ENCODE measurements at regions not wholly inside any gene's neighbourhood (a gene's known extent, or its start where the extent isn't known, plus 50 kb on each side); places are given as distances from the start of the nearest gene placed in this dataset.
"Not testable (repeated sequence)": the region's sequence is repeated elsewhere in the genome, so short reads cannot be mapped to it uniquely, and the experiment has no call there.

DNA sequence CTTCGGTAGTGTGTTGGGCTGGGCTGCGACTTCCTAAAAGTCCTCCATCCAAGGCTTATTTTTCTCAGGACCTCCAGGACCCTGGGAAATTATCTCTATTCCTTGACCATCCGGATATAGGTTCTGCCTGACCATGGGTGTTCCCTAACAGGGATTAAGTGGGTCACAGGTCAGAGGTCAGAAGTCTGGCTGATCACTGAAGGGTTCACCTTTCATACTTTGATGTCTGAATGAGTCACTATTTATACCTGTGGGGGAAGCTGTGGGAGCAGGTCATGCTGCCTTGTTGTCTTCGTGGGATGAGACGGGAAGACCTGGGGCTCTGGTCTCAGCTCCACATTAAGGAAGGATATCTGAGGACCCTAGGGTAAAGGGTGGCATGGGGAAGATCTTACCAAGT is 65.0 kb upstream of the ETV3 start:
- TF ChIP-seq SUZ12 (IDR thresholded peaks at IDR 0.05; ENCODE audit: extremely low read depth, insufficient read depth, insufficient read length) (no peak), ZNF274 (IDR thresholded peaks at IDR 0.05; ENCODE audit: low read depth, low read length) (no peak), YY1 (IDR thresholded peaks at IDR 0.05; ENCODE audit: insufficient read depth, insufficient read length) (no peak)

DNA sequence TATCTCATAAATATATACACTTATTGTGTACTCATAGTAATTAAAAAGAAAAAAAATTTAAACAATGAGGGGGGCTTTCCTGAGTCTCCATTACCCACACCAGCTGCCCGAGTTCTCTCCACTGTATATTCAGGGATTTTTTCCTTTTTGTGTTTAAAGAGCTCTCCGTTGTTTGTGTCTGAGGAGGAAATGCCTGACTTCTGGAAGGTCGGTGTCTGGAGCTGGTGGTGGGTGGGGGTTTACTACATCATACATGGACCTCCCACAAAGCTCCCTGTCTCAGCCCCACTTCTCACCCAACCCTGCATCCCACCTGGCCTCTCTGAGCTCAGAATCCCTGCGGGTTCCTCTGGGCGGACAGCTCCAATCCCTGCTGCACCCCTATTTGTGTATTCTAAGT is 64.1 kb upstream of the ETV3 start:
- Histone ChIP-seq H3K4me3 (ENCODE audit: insufficient read length, low read depth) (no peak overlapping the region), H3K9me3 (ENCODE audit: insufficient read depth, low read length) (no peaks in the 10 kb centered on the region), H3K36me3 (ENCODE audit: insufficient read depth, insufficient read length, low read length) (no peaks in the 10 kb centered on the region), H3K4me1 (ENCODE audit: insufficient read depth, insufficient read length) (peaks cover 3% of the 10 kb centered on the region), H3K27me3 (ENCODE audit: insufficient read depth, insufficient read length) (no peaks in the 10 kb centered on the region), H3K9ac (ENCODE audit: insufficient read length, low read depth) (no peak overlapping the region)
- no peak for DNase-seq (ENCODE audit: low read depth, low spot score)
- TF ChIP-seq ZNF274 (IDR thresholded peaks at IDR 0.05; ENCODE audit: low read depth, low read length) (no peak), YY1 (IDR thresholded peaks at IDR 0.05; ENCODE audit: insufficient read depth, insufficient read length) (no peak), SUZ12 (IDR thresholded peaks at IDR 0.05; ENCODE audit: extremely low read depth, insufficient read depth, insufficient read length) (no peak)

More for the DNA sequence above, 65.0 kb upstream of the ETV3 start:
- no peaks in the 10 kb centered on the region for H3K36me3 ChIP-seq (ENCODE audit: insufficient read depth, insufficient read length, low read length)
- H3K4me1 ChIP-seq (ENCODE audit: insufficient read depth, insufficient read length) = no peaks in the 10 kb centered on the region
- DNase-seq (ENCODE audit: low read depth, low spot score) = no peak
- no peak overlapping the region for H3K9ac ChIP-seq (ENCODE audit: insufficient read length, low read depth)
- H3K9me3 ChIP-seq (ENCODE audit: insufficient read depth, low read length) = no peaks in the 10 kb centered on the region
- H3K4me3 ChIP-seq (ENCODE audit: insufficient read length, low read depth) = no peak overlapping the region
- H3K27me3 ChIP-seq (ENCODE audit: insufficient read depth, insufficient read length) = no peaks in the 10 kb centered on the region

DNA sequence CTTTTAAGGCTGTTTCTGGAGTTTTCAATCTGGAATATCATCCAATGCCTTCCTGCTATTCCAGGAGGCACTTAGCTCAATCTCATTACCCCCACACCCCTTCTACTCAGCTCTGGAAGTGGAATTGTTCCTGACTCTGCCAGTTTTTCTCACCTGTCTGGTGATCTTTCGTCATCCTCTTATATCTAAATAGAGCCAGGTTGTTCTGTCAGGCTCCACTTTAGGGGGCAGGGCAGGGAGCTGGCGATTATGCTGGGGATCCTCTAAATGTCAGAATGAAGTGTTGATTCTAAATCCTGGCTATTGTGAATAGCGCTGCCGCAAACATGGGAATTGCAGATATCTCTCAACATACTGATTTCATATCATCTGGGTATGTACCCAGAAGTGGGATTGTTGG is 63.6 kb upstream of the ETV3 start:
- no peak overlapping the region for H3K9ac ChIP-seq (ENCODE audit: insufficient read length, low read depth)
- no peaks in the 10 kb centered on the region for H3K36me3 ChIP-seq (ENCODE audit: insufficient read depth, insufficient read length, low read length)
- no peaks in the 10 kb centered on the region for H3K9me3 ChIP-seq (ENCODE audit: insufficient read depth, low read length)
- no peak for TF ChIP-seq SUZ12 (IDR thresholded peaks at IDR 0.05; ENCODE audit: extremely low read depth, insufficient read depth, insufficient read length)
- TF ChIP-seq YY1 (IDR thresholded peaks at IDR 0.05; ENCODE audit: insufficient read depth, insufficient read length) = no peak
- TF ChIP-seq ZNF274 (IDR thresholded peaks at IDR 0.05; ENCODE audit: low read depth, low read length) = no peak
- no peak for DNase-seq (ENCODE audit: low read depth, low spot score)
- peaks cover 3% of the 10 kb centered on the region for H3K4me1 ChIP-seq (ENCODE audit: insufficient read depth, insufficient read length)
- H3K27me3 ChIP-seq (ENCODE audit: insufficient read depth, insufficient read length) = no peaks in the 10 kb centered on the region
- no peak overlapping the region for H3K4me3 ChIP-seq (ENCODE audit: insufficient read length, low read depth)

DNA sequence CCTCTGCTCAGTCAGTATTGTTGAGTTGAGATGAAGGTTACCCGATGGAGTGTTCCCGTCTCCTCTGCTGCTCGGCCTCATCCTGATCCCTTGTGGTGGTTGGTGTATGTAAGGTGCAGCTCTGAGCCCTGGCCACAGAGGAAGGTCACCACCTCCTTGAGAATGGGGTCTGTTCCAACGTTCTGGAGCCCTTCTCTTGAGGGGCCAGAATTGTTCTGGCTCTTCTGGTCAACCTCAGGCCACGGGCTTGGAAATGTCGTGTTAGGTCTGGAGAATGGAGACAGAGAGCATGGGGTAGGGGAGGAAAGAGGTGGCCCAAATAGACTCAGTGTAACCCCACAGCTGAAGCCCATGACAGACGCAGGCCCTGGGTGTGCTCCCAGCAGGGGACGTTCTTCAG is 62.3 kb upstream of the ETV3 start:
- DNase-seq (ENCODE audit: low read depth, low spot score) = no peak
- Histone ChIP-seq H3K27me3 (ENCODE audit: insufficient read depth, insufficient read length) (no peaks in the 10 kb centered on the region), H3K9ac (ENCODE audit: insufficient read length, low read depth) (no peak overlapping the region), H3K36me3 (ENCODE audit: insufficient read depth, insufficient read length, low read length) (no peaks in the 10 kb centered on the region), H3K4me1 (ENCODE audit: insufficient read depth, insufficient read length) (peaks cover 3% of the 10 kb centered on the region), H3K4me3 (ENCODE audit: insufficient read length, low read depth) (no peak overlapping the region), H3K9me3 (ENCODE audit: insufficient read depth, low read length) (no peaks in the 10 kb centered on the region)
- no peak for TF ChIP-seq YY1 (IDR thresholded peaks at IDR 0.05; ENCODE audit: insufficient read depth, insufficient read length)
- no peak for TF ChIP-seq SUZ12 (IDR thresholded peaks at IDR 0.05; ENCODE audit: extremely low read depth, insufficient read depth, insufficient read length)
- TF ChIP-seq ZNF274 (IDR thresholded peaks at IDR 0.05; ENCODE audit: low read depth, low read length) = no peak

DNA sequence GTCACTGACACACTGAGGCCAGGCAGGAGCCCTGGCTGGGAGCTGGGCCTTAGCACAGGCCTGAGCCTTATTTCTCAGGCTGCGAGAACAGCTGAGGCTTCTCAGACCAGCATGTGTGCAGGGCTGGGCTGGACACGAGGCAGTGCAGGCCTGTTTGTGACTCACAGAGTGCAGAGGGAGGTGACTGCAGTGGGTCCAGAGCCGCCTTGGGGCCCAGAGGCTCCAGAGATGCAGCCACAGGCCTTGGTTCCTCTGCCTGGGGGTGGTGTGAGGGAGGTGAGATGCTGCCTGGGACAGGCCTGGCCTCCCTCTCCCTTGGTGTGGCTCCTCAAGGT is 61.2 kb upstream of the ETV3 start:
- no peak for DNase-seq (ENCODE audit: low read depth, low spot score)
- TF ChIP-seq SUZ12 (IDR thresholded peaks at IDR 0.05; ENCODE audit: extremely low read depth, insufficient read depth, insufficient read length) (no peak), YY1 (IDR thresholded peaks at IDR 0.05; ENCODE audit: insufficient read depth, insufficient read length) (no peak), ZNF274 (IDR thresholded peaks at IDR 0.05; ENCODE audit: low read depth, low read length) (no peak)
- H3K27me3 ChIP-seq (ENCODE audit: insufficient read depth, insufficient read length) = no peaks in the 10 kb centered on the region
- no peak overlapping the region for H3K9ac ChIP-seq (ENCODE audit: insufficient read length, low read depth)
- peaks cover 3% of the 10 kb centered on the region for H3K4me1 ChIP-seq (ENCODE audit: insufficient read depth, insufficient read length)
- H3K9me3 ChIP-seq (ENCODE audit: insufficient read depth, low read length) = no peaks in the 10 kb centered on the region
- no peak overlapping the region for H3K4me3 ChIP-seq (ENCODE audit: insufficient read length, low read depth)
- H3K36me3 ChIP-seq (ENCODE audit: insufficient read depth, insufficient read length, low read length) = no peaks in the 10 kb centered on the region

DNA sequence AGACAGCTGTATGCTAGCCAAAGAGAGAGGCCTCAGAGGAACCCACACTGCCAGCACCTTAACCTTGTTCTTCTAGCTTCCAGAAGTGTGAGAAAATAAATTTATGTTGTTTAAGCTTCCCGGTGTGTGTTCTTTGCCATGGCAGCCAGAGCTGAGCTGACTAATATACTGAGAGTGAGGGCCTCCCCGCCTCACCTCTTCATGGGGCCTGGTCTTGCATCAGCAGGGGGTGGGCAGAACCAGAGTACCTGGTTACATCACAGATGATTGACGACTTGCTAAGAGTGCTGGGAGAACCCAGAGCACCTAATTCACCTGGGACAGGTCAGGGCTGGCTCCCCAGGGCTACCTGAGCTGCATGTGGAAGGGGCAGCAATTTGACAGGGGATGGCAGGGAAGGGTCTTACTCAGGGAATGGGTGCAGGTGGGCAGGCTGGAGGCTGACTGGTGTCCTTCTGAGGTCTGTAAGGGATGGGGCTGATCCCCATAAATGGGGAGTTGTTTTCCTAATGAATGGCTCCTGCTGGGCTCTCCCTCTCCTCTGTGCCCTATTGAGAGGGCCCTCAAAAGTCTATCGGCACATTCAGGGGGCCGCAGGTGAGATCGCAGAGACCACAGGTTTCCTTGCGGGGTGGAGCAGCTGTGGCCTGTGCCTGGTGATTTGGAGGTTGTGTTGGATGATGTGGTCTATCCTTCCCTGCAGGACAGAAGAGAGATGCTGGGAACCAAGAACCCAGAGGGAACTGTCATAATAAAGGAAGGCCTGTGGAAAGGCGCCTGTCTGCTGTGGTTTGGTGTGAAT is 60.6 kb upstream of the ETV3 start:
- Histone ChIP-seq H3K36me3 (ENCODE audit: insufficient read depth, insufficient read length, low read length) (no peaks in the 10 kb centered on the region), H3K4me1 (ENCODE audit: insufficient read depth, insufficient read length) (peaks cover 3% of the 10 kb centered on the region), H3K27me3 (ENCODE audit: insufficient read depth, insufficient read length) (no peaks in the 10 kb centered on the region), H3K4me3 (ENCODE audit: insufficient read length, low read depth) (no peak overlapping the region), H3K9me3 (ENCODE audit: insufficient read depth, low read length) (no peaks in the 10 kb centered on the region), H3K9ac (ENCODE audit: insufficient read length, low read depth) (no peak overlapping the region)
- DNase-seq (ENCODE audit: low read depth, low spot score) = no peak
- no peak for TF ChIP-seq ZNF274 (IDR thresholded peaks at IDR 0.05; ENCODE audit: low read depth, low read length)
- no peak for TF ChIP-seq SUZ12 (IDR thresholded peaks at IDR 0.05; ENCODE audit: extremely low read depth, insufficient read depth, insufficient read length)
- no peak for TF ChIP-seq YY1 (IDR thresholded peaks at IDR 0.05; ENCODE audit: insufficient read depth, insufficient read length)

DNA sequence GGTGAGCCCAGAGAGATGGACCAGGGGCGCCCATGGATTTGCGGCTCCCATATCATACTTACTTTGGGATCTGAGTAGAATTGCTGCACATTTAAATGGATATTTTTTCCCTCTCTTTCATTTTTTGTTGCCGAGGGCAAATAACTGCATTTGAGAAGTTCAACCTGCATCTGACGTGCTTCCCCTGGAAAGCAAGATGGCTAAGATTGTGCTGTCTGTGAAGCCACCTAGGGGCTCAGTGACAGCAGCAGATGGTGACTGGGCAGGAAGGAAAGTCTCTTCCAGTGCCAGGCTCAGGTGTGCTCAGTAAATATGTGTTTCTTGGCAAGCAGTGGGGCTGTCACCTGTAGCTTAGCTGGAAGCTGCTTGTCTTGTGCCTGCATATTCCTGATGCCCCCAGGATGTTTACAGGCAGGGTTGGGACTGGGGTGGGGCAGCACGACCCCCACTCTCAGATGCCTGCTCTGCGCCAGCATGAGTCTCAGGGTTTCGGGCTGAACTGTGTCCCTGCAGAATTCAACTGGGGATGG is 59.8 kb upstream of the ETV3 start:
- TF ChIP-seq YY1 (IDR thresholded peaks at IDR 0.05; ENCODE audit: insufficient read depth, insufficient read length) (no peak), ZNF274 (IDR thresholded peaks at IDR 0.05; ENCODE audit: low read depth, low read length) (no peak), SUZ12 (IDR thresholded peaks at IDR 0.05; ENCODE audit: extremely low read depth, insufficient read depth, insufficient read length) (no peak)
- DNase-seq (ENCODE audit: low read depth, low spot score) = no peak
- no peaks in the 10 kb centered on the region for H3K27me3 ChIP-seq (ENCODE audit: insufficient read depth, insufficient read length)
- H3K4me1 ChIP-seq (ENCODE audit: insufficient read depth, insufficient read length) = peaks cover 3% of the 10 kb centered on the region
- H3K9ac ChIP-seq (ENCODE audit: insufficient read length, low read depth) = no peak overlapping the region
- no peaks in the 10 kb centered on the region for H3K9me3 ChIP-seq (ENCODE audit: insufficient read depth, low read length)
- no peaks in the 10 kb centered on the region for H3K36me3 ChIP-seq (ENCODE audit: insufficient read depth, insufficient read length, low read length)
- no peak overlapping the region for H3K4me3 ChIP-seq (ENCODE audit: insufficient read length, low read depth)

DNA sequence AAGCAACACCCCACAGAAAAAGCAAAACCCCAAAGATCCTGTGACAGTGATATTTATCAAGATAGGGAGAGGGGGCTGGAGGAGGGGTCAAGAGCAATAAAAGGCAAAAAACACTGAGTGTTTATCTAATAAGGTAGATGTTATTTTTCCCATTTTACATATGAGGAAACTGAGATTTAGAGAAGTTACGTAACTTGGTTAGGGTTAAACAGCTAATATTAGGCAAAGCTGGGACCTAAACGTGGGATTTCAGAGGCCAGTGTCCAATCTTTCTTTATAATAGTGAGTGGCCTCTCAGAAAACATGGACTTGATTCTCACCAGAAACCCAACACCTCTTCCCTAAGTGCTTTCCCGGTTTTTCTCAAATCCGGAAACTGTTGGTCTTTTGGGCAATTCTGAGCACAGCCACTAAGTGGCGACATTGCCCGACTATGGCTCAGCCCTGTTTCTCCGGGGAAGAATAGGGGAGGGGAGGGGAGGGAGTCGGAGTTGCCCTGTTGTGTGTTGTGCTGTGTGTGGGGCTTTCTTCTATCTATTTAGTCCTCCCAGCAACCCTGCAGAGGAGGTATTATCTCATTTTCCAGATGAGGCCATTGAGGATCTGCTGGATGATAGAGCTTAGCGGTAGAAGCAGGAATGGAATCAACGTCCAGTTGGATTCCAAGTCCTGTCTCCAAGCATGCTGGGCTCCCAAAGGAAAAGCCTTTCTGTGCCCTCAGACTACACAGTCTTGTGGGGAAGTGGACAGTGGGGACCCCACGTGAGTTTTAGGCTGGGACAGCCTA is 58.7 kb upstream of the ETV3 start:
- not testable (repeated sequence) for H3K27me3 ChIP-seq (ENCODE audit: insufficient read depth, insufficient read length); H3K4me3 ChIP-seq (ENCODE audit: insufficient read length, low read depth); H3K4me1 ChIP-seq (ENCODE audit: insufficient read depth, insufficient read length); H3K9ac ChIP-seq (ENCODE audit: insufficient read length, low read depth); H3K36me3 ChIP-seq (ENCODE audit: insufficient read depth, insufficient read length, low read length); H3K9me3 ChIP-seq (ENCODE audit: insufficient read depth, low read length)
- DNase-seq (ENCODE audit: low read depth, low spot score) = peak; percentile 36
